ENCODE measurements at regions not wholly inside any gene's neighbourhood (a gene's known extent, or its start where the extent isn't known, plus 50 kb on each side); places are given as distances from the start of the nearest gene placed in this dataset.

DNA sequence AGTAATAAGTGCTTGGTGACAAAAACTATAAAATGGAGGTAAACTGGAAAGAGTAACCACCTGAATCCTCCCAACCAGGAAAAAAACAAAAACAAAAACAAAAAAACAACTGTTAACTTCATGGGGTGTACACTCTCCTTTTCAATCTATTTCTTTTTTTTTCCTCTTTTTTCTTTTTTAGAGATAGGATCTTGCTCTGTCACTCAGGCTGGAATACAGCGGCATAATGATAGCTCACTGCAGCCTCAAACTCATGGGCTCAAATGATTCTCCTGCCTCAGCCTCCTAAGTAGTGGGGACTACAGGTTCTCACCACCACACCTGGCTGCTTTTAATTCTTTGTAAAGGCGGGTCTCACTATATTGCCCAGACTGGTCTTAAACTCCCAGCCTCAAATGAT lies 76.8 kb downstream of the PHLDA1 start:
- H3K9ac ChIP-seq: peak overlapping the region; percentile 54
- H3K79me2 ChIP-seq (ENCODE audit: insufficient read depth): no peaks in the 10 kb centered on the region
- in situ Hi-C loops (cut with MboI): no loop called here
- H3K27me3 ChIP-seq (replicated peaks; ENCODE audit: insufficient read depth): no peaks in the 10 kb centered on the region
- no peaks in the 10 kb centered on the region for H3K36me3 ChIP-seq (ENCODE audit: low read depth)
- no peak overlapping the region for H2AFZ ChIP-seq
- no peaks in the 10 kb centered on the region for H3K9me3 ChIP-seq (ENCODE audit: low read depth)
- WGBS, 2 experiments (ENCODE audit: low coverage in 1 of 2, low lambda C conversion rate in 2 of 2, missing lambda C conversion rate in 2 of 2): 96 to 100% methylated on average over 2 of the region's 2 CpGs
- peak overlapping the region; percentile 89 for H3K27ac ChIP-seq
- no peak for DNase-seq
- H3K4me1 ChIP-seq (ENCODE audit: insufficient read depth): peaks cover 40% of the 10 kb centered on the region
- no peaks in the 10 kb centered on the region for H4K20me1 ChIP-seq (ENCODE audit: insufficient read depth)
- peaks cover 36% of the 10 kb centered on the region for H3F3A ChIP-seq (ENCODE audit: insufficient read depth)
- H3K4me3 ChIP-seq: no peak overlapping the region
- TF ChIP-seq EZH2phosphoT487 (IDR thresholded peaks at IDR 0.05; ENCODE audit: insufficient read depth, low read depth): no peak
- TF ChIP-seq EZH2 (IDR thresholded peaks at IDR 0.05; ENCODE audit: insufficient read depth, poor library complexity, severe bottlenecking): no peak
- H3K4me2 ChIP-seq (ENCODE audit: unreplicated experiment): peak overlapping the region; percentile 41
- no peaks in the 10 kb centered on the region for H3K9me2 ChIP-seq (ENCODE audit: insufficient read depth)

- Histone ChIP-seq H3K9me3 (ENCODE audit: low read depth) (no peaks in the 10 kb centered on the region), H3K27ac (peak overlapping the region; percentile 89), H3K4me1 (ENCODE audit: insufficient read depth) (peaks cover 33% of the 10 kb centered on the region), H3K9ac (peak overlapping the region; percentile 62), H2AFZ (no peak overlapping the region), H3K9me2 (ENCODE audit: insufficient read depth) (no peaks in the 10 kb centered on the region), H3K4me2 (ENCODE audit: unreplicated experiment) (peak overlapping the region; percentile 45), H3F3A (ENCODE audit: insufficient read depth) (peaks cover 36% of the 10 kb centered on the region), H3K36me3 (ENCODE audit: low read depth) (no peaks in the 10 kb centered on the region), H3K4me3 (no peak overlapping the region), H3K79me2 (ENCODE audit: insufficient read depth) (no peaks in the 10 kb centered on the region), H3K27me3 (replicated peaks; ENCODE audit: insufficient read depth) (no peaks in the 10 kb centered on the region), H4K20me1 (ENCODE audit: insufficient read depth) (no peaks in the 10 kb centered on the region)
- TF ChIP-seq EZH2 (IDR thresholded peaks at IDR 0.05; ENCODE audit: insufficient read depth, poor library complexity, severe bottlenecking) (no peak), EZH2phosphoT487 (IDR thresholded peaks at IDR 0.05; ENCODE audit: insufficient read depth, low read depth) (no peak)
- 8 to 10% methylated on average over 3 of the region's 3 CpGs for WGBS, 2 experiments (ENCODE audit: low coverage in 1 of 2, low lambda C conversion rate in 2 of 2, missing lambda C conversion rate in 2 of 2)
- DNase-seq: peak; percentile 99
- in situ Hi-C loops (cut with MboI): no loop called here
Measured at GRCh38 chr12:75954041-75954440, 77.5 kb downstream of the PHLDA1 start.

- no peaks in the 10 kb centered on the region for H3K9me2 ChIP-seq (ENCODE audit: insufficient read depth)
- H3K27me3 ChIP-seq (replicated peaks; ENCODE audit: insufficient read depth): no peaks in the 10 kb centered on the region
- H3K27ac ChIP-seq: peak overlapping the region; percentile 89
- peak overlapping the region; percentile 62 for H3K9ac ChIP-seq
- peak overlapping the region; percentile 45 for H3K4me2 ChIP-seq (ENCODE audit: unreplicated experiment)
- peaks cover 32% of the 10 kb centered on the region for H3F3A ChIP-seq (ENCODE audit: insufficient read depth)
- peak overlapping the region; percentile 36 for H2AFZ ChIP-seq
- in situ Hi-C loops (cut with MboI): no loop called here
- WGBS, 2 experiments (ENCODE audit: low coverage in 1 of 2, low lambda C conversion rate in 2 of 2, missing lambda C conversion rate in 2 of 2): 17 to 26% methylated on average over 5 of the region's 5 CpGs
- TF ChIP-seq EZH2phosphoT487 (IDR thresholded peaks at IDR 0.05; ENCODE audit: insufficient read depth, low read depth): no peak
- TF ChIP-seq EZH2 (IDR thresholded peaks at IDR 0.05; ENCODE audit: insufficient read depth, poor library complexity, severe bottlenecking): no peak
- H4K20me1 ChIP-seq (ENCODE audit: insufficient read depth): no peaks in the 10 kb centered on the region
- peaks cover 33% of the 10 kb centered on the region for H3K4me1 ChIP-seq (ENCODE audit: insufficient read depth)
- no peaks in the 10 kb centered on the region for H3K36me3 ChIP-seq (ENCODE audit: low read depth)
- 0 out of 2 replicates have a peak overlapping the region, but pooled peaks have one; percentile 0 for H3K4me3 ChIP-seq
- H3K79me2 ChIP-seq (ENCODE audit: insufficient read depth): no peaks in the 10 kb centered on the region
- peak; percentile 63 for DNase-seq
- no peaks in the 10 kb centered on the region for H3K9me3 ChIP-seq (ENCODE audit: low read depth)
Measured at GRCh38 chr12:75953312-75953906, 78.2 kb downstream of the PHLDA1 start.

- Histone ChIP-seq H3K27me3 (replicated peaks; ENCODE audit: insufficient read depth) (no peaks in the 10 kb centered on the region), H3K4me1 (ENCODE audit: insufficient read depth) (peaks cover 33% of the 10 kb centered on the region), H3K9ac (no peak overlapping the region), H3K4me3 (no peak overlapping the region), H3K36me3 (ENCODE audit: low read depth) (no peaks in the 10 kb centered on the region), H2AFZ (no peak overlapping the region), H3F3A (ENCODE audit: insufficient read depth) (peaks cover 32% of the 10 kb centered on the region), H3K79me2 (ENCODE audit: insufficient read depth) (no peaks in the 10 kb centered on the region), H3K4me2 (ENCODE audit: unreplicated experiment) (peak overlapping the region; percentile 18), H3K27ac (peak overlapping the region; percentile 89), H4K20me1 (ENCODE audit: insufficient read depth) (no peaks in the 10 kb centered on the region), H3K9me3 (ENCODE audit: low read depth) (no peaks in the 10 kb centered on the region), H3K9me2 (ENCODE audit: insufficient read depth) (no peaks in the 10 kb centered on the region)
- in situ Hi-C loops (cut with MboI): no loop called here
- peak; percentile 60 for DNase-seq
- 50 to 52% methylated on average over 4 of the region's 4 CpGs for WGBS, 2 experiments (ENCODE audit: low coverage in 1 of 2, low lambda C conversion rate in 2 of 2, missing lambda C conversion rate in 2 of 2)
- TF ChIP-seq EZH2phosphoT487 (IDR thresholded peaks at IDR 0.05; ENCODE audit: insufficient read depth, low read depth) (no peak), EZH2 (IDR thresholded peaks at IDR 0.05; ENCODE audit: insufficient read depth, poor library complexity, severe bottlenecking) (no peak)
Measured at GRCh38 chr12:75951399-75952278, 79.9 kb downstream of the PHLDA1 start.
